Stomach smooth muscle (tissue), 2 donors: ENCODE measurements at regions not wholly inside any gene's neighbourhood (a gene's known extent, or its start where the extent isn't known, plus 50 kb on each side); places are given as distances from the start of the nearest gene placed in this dataset.

Experiments
- H3K27ac ChIP-seq: one replicate; pipeline ENCODE4 v1.7.0; 2013; ENCODE audit warnings: mild to moderate bottlenecking, low read length, inconsistent platforms
- H3K27me3 ChIP-seq, 2 donors: one replicate each; pipeline ENCODE4 v1.7.0; 2013; ENCODE audit warnings: low read length in 2 of 2; ENCODE audit not compliant: insufficient read depth in 2 of 2, control insufficient read depth in 1 of 2
- H3K36me3 ChIP-seq, 2 donors: one replicate each; pipeline ENCODE4 v1.7.0; 2013; ENCODE audit warnings: low read length in 2 of 2; ENCODE audit not compliant: control insufficient read depth in 2 of 2, insufficient read depth in 2 of 2
- H3K4me1 ChIP-seq: one replicate; pipeline ENCODE4 v1.7.0; 2013; ENCODE audit warnings: low read length; ENCODE audit not compliant: control insufficient read depth, insufficient read depth
- H3K4me3 ChIP-seq, 2 donors: one replicate each; pipeline ENCODE4 v1.7.0; 2013; ENCODE audit warnings: low read length in 2 of 2
- H3K9ac ChIP-seq, 2 donors: one replicate each; pipeline ENCODE4 v1.7.0; 2013; ENCODE audit warnings: low read length in 2 of 2, mild to moderate bottlenecking in 1 of 2
- H3K9me3 ChIP-seq, 2 donors: one replicate each; pipeline ENCODE4 v1.7.0; 2013; ENCODE audit warnings: low read length in 2 of 2; ENCODE audit not compliant: control insufficient read depth in 2 of 2
- donor health status: healthy.
- donor health status: Pancreatic carcinoma.

GRCh38 chr20:55514531-55514930 lies 490.8 kb downstream of the CBLN4 start:
- Histone ChIP-seq H3K9ac (no peak overlapping the region), H3K4me3 (no peak overlapping the region), H3K27me3 (no peaks in the 10 kb centered on the region), H3K27ac (no peak overlapping the region), H3K36me3 (no peaks in the 10 kb centered on the region), H3K9me3 (no peaks in the 10 kb centered on the region), H3K4me1 (no peaks in the 10 kb centered on the region)

GRCh38 chr20:55513954-55514353 lies 491.4 kb downstream of the CBLN4 start:
- Histone ChIP-seq H3K27me3 (no peaks in the 10 kb centered on the region), H3K27ac (no peak overlapping the region), H3K9ac (no peak overlapping the region), H3K36me3 (no peaks in the 10 kb centered on the region), H3K9me3 (no peaks in the 10 kb centered on the region), H3K4me1 (no peaks in the 10 kb centered on the region), H3K4me3 (no peak overlapping the region)

GRCh38 chr20:55500130-55500529 lies 505.2 kb downstream of the CBLN4 start:
- no peak overlapping the region for H3K27ac ChIP-seq

GRCh38 chr20:55488593-55488992 lies 516.7 kb downstream of the CBLN4 start:
- no peaks in the 10 kb centered on the region for H3K27me3 ChIP-seq
- no peak overlapping the region for H3K4me3 ChIP-seq
- H3K9ac ChIP-seq: no peak overlapping the region
- no peaks in the 10 kb centered on the region for H3K4me1 ChIP-seq
- no peaks in the 10 kb centered on the region for H3K36me3 ChIP-seq
- no peak overlapping the region for H3K27ac ChIP-seq
- no peaks in the 10 kb centered on the region for H3K9me3 ChIP-seq

More at GRCh38 chr20:55500130-55500529, 505.2 kb downstream of the CBLN4 start:
- Histone ChIP-seq H3K36me3 (no peaks in the 10 kb centered on the region), H3K4me1 (no peaks in the 10 kb centered on the region), H3K9me3 (no peaks in the 10 kb centered on the region), H3K9ac (no peak overlapping the region), H3K4me3 (no peak overlapping the region), H3K27me3 (no peaks in the 10 kb centered on the region)

GRCh38 chr20:55478724-55479450 lies 526.4 kb downstream of the CBLN4 start:
- no peaks in the 10 kb centered on the region for H3K36me3 ChIP-seq
- no peaks in the 10 kb centered on the region for H3K4me1 ChIP-seq
- H3K4me3 ChIP-seq: no peak overlapping the region
- H3K27me3 ChIP-seq: no peaks in the 10 kb centered on the region
- no peak overlapping the region for H3K9ac ChIP-seq
- H3K9me3 ChIP-seq: no peaks in the 10 kb centered on the region
- H3K27ac ChIP-seq: no peak overlapping the region

GRCh38 chr20:55472704-55473103 lies 532.6 kb downstream of the CBLN4 start:
- no peak overlapping the region for H3K27ac ChIP-seq
- no peaks in the 10 kb centered on the region for H3K36me3 ChIP-seq
- no peak overlapping the region for H3K4me3 ChIP-seq
- H3K27me3 ChIP-seq: no peaks in the 10 kb centered on the region
- no peaks in the 10 kb centered on the region for H3K4me1 ChIP-seq
- H3K9ac ChIP-seq: no peak overlapping the region
- no peaks in the 10 kb centered on the region for H3K9me3 ChIP-seq

GRCh38 chr20:55471052-55472006 lies 534.0 kb downstream of the CBLN4 start:
- no peaks in the 10 kb centered on the region for H3K9me3 ChIP-seq
- H3K4me3 ChIP-seq: no peak overlapping the region
- no peaks in the 10 kb centered on the region for H3K4me1 ChIP-seq
- no peaks in the 10 kb centered on the region for H3K27me3 ChIP-seq
- no peaks in the 10 kb centered on the region for H3K36me3 ChIP-seq
- no peak overlapping the region for H3K27ac ChIP-seq
- no peak overlapping the region for H3K9ac ChIP-seq

GRCh38 chr20:55469074-55469473 lies 536.2 kb downstream of the CBLN4 start:
- H3K9ac ChIP-seq: no peak overlapping the region
- H3K9me3 ChIP-seq: no peaks in the 10 kb centered on the region
- no peaks in the 10 kb centered on the region for H3K4me1 ChIP-seq
- no peaks in the 10 kb centered on the region for H3K36me3 ChIP-seq
- no peak overlapping the region for H3K4me3 ChIP-seq
- no peak overlapping the region for H3K27ac ChIP-seq
- no peaks in the 10 kb centered on the region for H3K27me3 ChIP-seq

GRCh38 chr20:55461519-55461918 lies 543.8 kb downstream of the CBLN4 start:
- Histone ChIP-seq H3K4me1 (no peaks in the 10 kb centered on the region), H3K9me3 (no peaks in the 10 kb centered on the region), H3K27me3 (no peaks in the 10 kb centered on the region), H3K36me3 (no peaks in the 10 kb centered on the region), H3K9ac (no peak overlapping the region), H3K27ac (no peak overlapping the region), H3K4me3 (no peak overlapping the region)

GRCh38 chr20:55456316-55456940 lies 548.9 kb downstream of the CBLN4 start:
- Histone ChIP-seq H3K9ac (no peak overlapping the region), H3K4me3 (no peak overlapping the region), H3K36me3 (no peaks in the 10 kb centered on the region), H3K27me3 (no peaks in the 10 kb centered on the region), H3K27ac (no peak overlapping the region), H3K4me1 (no peaks in the 10 kb centered on the region), H3K9me3 (no peaks in the 10 kb centered on the region)
